Mucosa of descending colon (tissue), 3 donors: ENCODE measurements at regions not wholly inside any gene's neighbourhood (a gene's known extent, or its start where the extent isn't known, plus 50 kb on each side); places are given as distances from the start of the nearest gene placed in this dataset.

Source experiments
- ATAC-seq: fragments of 200-7000 bp; cut with Tn5 transposase; one replicate; pipeline ENCODE4 v1.9.1; 2020; ENCODE audit warnings: mild to moderate bottlenecking, moderate library complexity
- DNase-seq, 3 donors: peaks; one replicate each; pipeline ENCODE4 v3.0.0-alpha.2; 2020
- H3K36me3 ChIP-seq: fragments of 200-600 bp; one replicate; pipeline ENCODE4 v1.8.0; 2021; ENCODE audit warnings: low read depth, mild to moderate bottlenecking
- H3K4me1 ChIP-seq: fragments of 200-600 bp; one replicate; pipeline ENCODE4 v1.8.0; 2021; ENCODE audit warnings: low read depth, mild to moderate bottlenecking
- H3K4me3 ChIP-seq: fragments of 200-600 bp; one replicate; pipeline ENCODE4 v1.8.0; 2021; ENCODE audit warnings: mild to moderate bottlenecking
- H3K9me3 ChIP-seq: fragments of 200-600 bp; one replicate; pipeline ENCODE4 v1.8.0; 2021; ENCODE audit warnings: mild to moderate bottlenecking
- intact Hi-C, 2 donors: fragments of 100-400 bp; cut with DNase I in 1 of 2; cut with micrococcal nuclease in 1 of 2; formaldehyde crosslinking; loops; one replicate each; pipeline versions ENCODE4 v1.11.0 to v1.11.1; 2022; cut with DNase I, micrococcal nuclease
- TF ChIP-seq, protein P1 (sequence below): fragments of 200-600 bp; IDR thresholded peaks from one replicate; pipeline ENCODE4 v1.8.0; 2022; ENCODE audit warnings: antibody characterized with exemption, mild to moderate bottlenecking
- donor health status: DM: no; HTN: no; CAD: no; lungs with moderate emphysema.
- donor health status: DM: no; HTN: no; CAD: no.
- donor health status: DM: no; HTN: yes; CAD: no.

GRCh38 chr13:39251340-39251739, 213.1 kb downstream of the NHLRC3 start:
- Histone ChIP-seq H3K4me3 (no peak overlapping the region), H3K9me3 (no peaks in the 10 kb centered on the region), H3K4me1 (no peaks in the 10 kb centered on the region), H3K36me3 (no peaks in the 10 kb centered on the region)
- TF ChIP-seq, protein P1, sequence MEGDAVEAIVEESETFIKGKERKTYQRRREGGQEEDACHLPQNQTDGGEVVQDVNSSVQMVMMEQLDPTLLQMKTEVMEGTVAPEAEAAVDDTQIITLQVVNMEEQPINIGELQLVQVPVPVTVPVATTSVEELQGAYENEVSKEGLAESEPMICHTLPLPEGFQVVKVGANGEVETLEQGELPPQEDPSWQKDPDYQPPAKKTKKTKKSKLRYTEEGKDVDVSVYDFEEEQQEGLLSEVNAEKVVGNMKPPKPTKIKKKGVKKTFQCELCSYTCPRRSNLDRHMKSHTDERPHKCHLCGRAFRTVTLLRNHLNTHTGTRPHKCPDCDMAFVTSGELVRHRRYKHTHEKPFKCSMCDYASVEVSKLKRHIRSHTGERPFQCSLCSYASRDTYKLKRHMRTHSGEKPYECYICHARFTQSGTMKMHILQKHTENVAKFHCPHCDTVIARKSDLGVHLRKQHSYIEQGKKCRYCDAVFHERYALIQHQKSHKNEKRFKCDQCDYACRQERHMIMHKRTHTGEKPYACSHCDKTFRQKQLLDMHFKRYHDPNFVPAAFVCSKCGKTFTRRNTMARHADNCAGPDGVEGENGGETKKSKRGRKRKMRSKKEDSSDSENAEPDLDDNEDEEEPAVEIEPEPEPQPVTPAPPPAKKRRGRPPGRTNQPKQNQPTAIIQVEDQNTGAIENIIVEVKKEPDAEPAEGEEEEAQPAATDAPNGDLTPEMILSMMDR, result no peak
- ATAC-seq (no peak), DNase-seq (no peak)
- intact Hi-C loops, result no loop called here

DNA sequence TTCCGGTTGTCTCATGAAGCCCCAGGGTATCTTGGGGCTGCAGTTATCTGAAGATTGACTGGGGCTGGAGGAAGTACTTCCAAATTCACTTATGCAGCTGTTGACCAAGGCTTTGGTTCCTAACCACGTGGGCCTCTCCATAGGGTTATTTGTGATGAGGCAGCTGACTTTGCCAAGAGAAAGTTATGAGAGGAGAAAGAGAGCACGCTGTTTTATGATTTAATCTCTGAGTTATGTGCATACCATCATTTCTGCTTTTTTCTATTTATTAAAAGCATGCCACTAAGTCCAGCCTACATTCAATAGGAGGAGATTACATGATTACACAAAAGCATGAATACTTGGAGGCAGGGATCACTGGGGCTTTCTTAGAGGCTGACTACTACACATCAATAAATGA, 215.5 kb downstream of the NHLRC3 start:
- Histone ChIP-seq H3K36me3 (no peaks in the 10 kb centered on the region), H3K4me1 (no peaks in the 10 kb centered on the region), H3K9me3 (no peaks in the 10 kb centered on the region), H3K4me3 (no peak overlapping the region)
- DNase-seq, result no peak
- intact Hi-C loops, result no loop called here
- TF ChIP-seq, protein P1, result no peak
- ATAC-seq, result no peak

GRCh38 chr13:39254601-39255000, 216.3 kb downstream of the NHLRC3 start:
- Histone ChIP-seq H3K4me1 (no peaks in the 10 kb centered on the region), H3K36me3 (no peaks in the 10 kb centered on the region), H3K4me3 (no peak overlapping the region), H3K9me3 (no peaks in the 10 kb centered on the region)
- ATAC-seq (no peak), DNase-seq (no peak)
- intact Hi-C loops, result no loop called here
- TF ChIP-seq, protein P1, result no peak

- TF ChIP-seq, protein P1, result no peak
- intact Hi-C loops, result no loop called here
- Histone ChIP-seq H3K4me1 (no peaks in the 10 kb centered on the region), H3K36me3 (no peaks in the 10 kb centered on the region), H3K4me3 (no peak overlapping the region), H3K9me3 (no peaks in the 10 kb centered on the region)
- DNase-seq (no peak), ATAC-seq (no peak)
Measured at GRCh38 chr13:39257642-39258041, 219.4 kb downstream of the NHLRC3 start.

GRCh38 chr13:39259371-39260140, 221.3 kb downstream of the NHLRC3 start:
- no peaks in the 10 kb centered on the region for H3K9me3 ChIP-seq
- peaks cover 7% of the 10 kb centered on the region for H3K4me1 ChIP-seq
- no peak overlapping the region for H3K4me3 ChIP-seq
- intact Hi-C loops, result no loop called here
- TF ChIP-seq, protein P1, result no peak
- ATAC-seq (no peak), DNase-seq (no peak)
- H3K36me3 ChIP-seq, result no peaks in the 10 kb centered on the region
